ENCODE measurements at regions not wholly inside any gene's neighbourhood (a gene's known extent, or its start where the extent isn't known, plus 50 kb on each side); places are given as distances from the start of the nearest gene placed in this dataset.

GRCh38 chr10:36277459-36277858, 635.4 kb upstream of the FZD8 start:
- Histone ChIP-seq H3K4me2 (ENCODE audit: extremely low read depth, insufficient read depth, low read length) (no peak overlapping the region), H3K27ac (ENCODE audit: insufficient read depth, low read length) (no peak overlapping the region), H3K27me3 (ENCODE audit: control insufficient read depth, insufficient read depth, low read length) (no peaks in the 10 kb centered on the region), H3K36me3 (ENCODE audit: control insufficient read depth, insufficient read depth, low read length) (no peaks in the 10 kb centered on the region), H2AFZ (ENCODE audit: low read length) (no peak overlapping the region), H3K9ac (ENCODE audit: insufficient read depth, low read length) (no peak overlapping the region), H3K4me1 (ENCODE audit: control insufficient read depth, extremely low read depth, insufficient read depth, low read length) (no peaks in the 10 kb centered on the region), H4K20me1 (ENCODE audit: control insufficient read depth, extremely low read depth, insufficient read depth, low read length) (no peaks in the 10 kb centered on the region), H3K4me3 (replicated peaks in 1 of 4; ENCODE audit: control extremely low read depth in 1 of 4, insufficient read depth in 1 of 4, low read depth in 3 of 4, low read length in 4 of 4) (no peak overlapping the region), H3K79me2 (ENCODE audit: control insufficient read depth, insufficient read depth, low read length) (no peaks in the 10 kb centered on the region), H3K9me3 (ENCODE audit: control insufficient read depth, insufficient read depth, low read depth, low read length) (no peaks in the 10 kb centered on the region)
- DNase-seq (ENCODE audit: low read depth in 2 of 2) = no peak
- TF ChIP-seq EZH2 (IDR thresholded peaks at IDR 0.05; ENCODE audit: low read length, missing control alignments) (no peak), CTCF (conservative IDR thresholded peaks at IDR 0.05 in 1 of 2, IDR thresholded peaks at IDR 0.05 in 1 of 2; ENCODE audit: low read depth in 1 of 2, low read length in 2 of 2) (no peak)

GRCh38 chr10:36271627-36272340, 629.7 kb upstream of the FZD8 start:
- Histone ChIP-seq H3K27me3 (ENCODE audit: control insufficient read depth, insufficient read depth, low read length) (no peaks in the 10 kb centered on the region), H3K79me2 (ENCODE audit: control insufficient read depth, insufficient read depth, low read length) (no peaks in the 10 kb centered on the region), H3K4me1 (ENCODE audit: control insufficient read depth, extremely low read depth, insufficient read depth, low read length) (no peaks in the 10 kb centered on the region), H4K20me1 (ENCODE audit: control insufficient read depth, extremely low read depth, insufficient read depth, low read length) (no peaks in the 10 kb centered on the region), H2AFZ (ENCODE audit: low read length) (no peak overlapping the region), H3K9me3 (ENCODE audit: control insufficient read depth, insufficient read depth, low read depth, low read length) (no peaks in the 10 kb centered on the region), H3K9ac (ENCODE audit: insufficient read depth, low read length) (no peak overlapping the region), H3K36me3 (ENCODE audit: control insufficient read depth, insufficient read depth, low read length) (no peaks in the 10 kb centered on the region), H3K27ac (ENCODE audit: insufficient read depth, low read length) (no peak overlapping the region), H3K4me3 (replicated peaks in 1 of 4; ENCODE audit: control extremely low read depth in 1 of 4, insufficient read depth in 1 of 4, low read depth in 3 of 4, low read length in 4 of 4) (no peak overlapping the region), H3K4me2 (ENCODE audit: extremely low read depth, insufficient read depth, low read length) (no peak overlapping the region)
- DNase-seq (ENCODE audit: low read depth in 2 of 2) = no peak
- no peak for TF ChIP-seq EZH2 (IDR thresholded peaks at IDR 0.05; ENCODE audit: low read length, missing control alignments)
- TF ChIP-seq CTCF (conservative IDR thresholded peaks at IDR 0.05 in 1 of 2, IDR thresholded peaks at IDR 0.05 in 1 of 2; ENCODE audit: low read depth in 1 of 2, low read length in 2 of 2) = no peak

- Histone ChIP-seq H3K9ac (ENCODE audit: insufficient read depth, low read length) (no peak overlapping the region), H2AFZ (ENCODE audit: low read length) (no peak overlapping the region), H4K20me1 (ENCODE audit: control insufficient read depth, extremely low read depth, insufficient read depth, low read length) (no peaks in the 10 kb centered on the region), H3K9me3 (ENCODE audit: control insufficient read depth, insufficient read depth, low read depth, low read length) (no peaks in the 10 kb centered on the region), H3K27ac (ENCODE audit: insufficient read depth, low read length) (no peak overlapping the region), H3K4me1 (ENCODE audit: control insufficient read depth, extremely low read depth, insufficient read depth, low read length) (no peaks in the 10 kb centered on the region), H3K4me2 (ENCODE audit: extremely low read depth, insufficient read depth, low read length) (no peak overlapping the region), H3K4me3 (replicated peaks in 1 of 4; ENCODE audit: control extremely low read depth in 1 of 4, insufficient read depth in 1 of 4, low read depth in 3 of 4, low read length in 4 of 4) (no peak overlapping the region), H3K36me3 (ENCODE audit: control insufficient read depth, insufficient read depth, low read length) (no peaks in the 10 kb centered on the region), H3K79me2 (ENCODE audit: control insufficient read depth, insufficient read depth, low read length) (no peaks in the 10 kb centered on the region), H3K27me3 (ENCODE audit: control insufficient read depth, insufficient read depth, low read length) (no peaks in the 10 kb centered on the region)
- TF ChIP-seq CTCF (conservative IDR thresholded peaks at IDR 0.05 in 1 of 2, IDR thresholded peaks at IDR 0.05 in 1 of 2; ENCODE audit: low read depth in 1 of 2, low read length in 2 of 2) = no peak
- DNase-seq (ENCODE audit: low read depth in 2 of 2) = no peak
These were observed 627.1 kb upstream of the FZD8 start for GRCh38 chr10:36269222-36269621.

Data from fibroblast of lung (primary cell).